Uterus (tissue), 2 donors: ENCODE measurements at regions not wholly inside any gene's neighbourhood (a gene's known extent, or its start where the extent isn't known, plus 50 kb on each side); places are given as distances from the start of the nearest gene placed in this dataset.

Source experiments
- POLR2A ChIP-seq, 2 donors: fragments of 450-650 bp; IDR thresholded peaks; one replicate each; pipeline ENCODE4 v1.6.1; 2016; ENCODE audit warnings: antibody characterized with exemption in 2 of 2, mild to moderate bottlenecking in 1 of 2, moderate library complexity in 1 of 2
- TF ChIP-seq, protein P1 (sequence below), 4 experiments: fragments of 200-600 bp in 2 of 4; fragments of 450-650 bp in 2 of 4; sonication (generic) in 2 of 4; IDR thresholded peaks; one replicate each; pipeline ENCODE4 v1.5.1; 2016 to 2019; ENCODE audit warnings: antibody characterized with exemption in 4 of 4, mild to moderate bottlenecking in 2 of 4, moderate library complexity in 1 of 4

DNA sequence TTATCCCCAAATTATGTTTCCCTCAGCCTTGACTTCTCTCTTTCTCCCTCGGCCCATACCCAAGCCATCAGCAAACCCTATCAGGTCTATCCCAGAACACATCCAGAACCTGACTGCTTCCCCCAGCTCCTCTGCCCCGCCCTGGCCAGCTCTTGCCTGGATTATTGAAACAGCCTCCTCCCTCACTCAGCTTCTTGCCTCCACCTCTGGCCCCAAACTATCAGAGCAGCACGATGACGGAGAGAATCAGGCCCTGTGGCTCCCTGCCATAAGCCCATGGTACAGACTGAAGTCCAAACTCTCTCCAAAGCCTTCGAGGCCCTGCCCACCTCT lies 105.3 kb upstream of the LINGO1 start:
- TF ChIP-seq, protein P1, sequence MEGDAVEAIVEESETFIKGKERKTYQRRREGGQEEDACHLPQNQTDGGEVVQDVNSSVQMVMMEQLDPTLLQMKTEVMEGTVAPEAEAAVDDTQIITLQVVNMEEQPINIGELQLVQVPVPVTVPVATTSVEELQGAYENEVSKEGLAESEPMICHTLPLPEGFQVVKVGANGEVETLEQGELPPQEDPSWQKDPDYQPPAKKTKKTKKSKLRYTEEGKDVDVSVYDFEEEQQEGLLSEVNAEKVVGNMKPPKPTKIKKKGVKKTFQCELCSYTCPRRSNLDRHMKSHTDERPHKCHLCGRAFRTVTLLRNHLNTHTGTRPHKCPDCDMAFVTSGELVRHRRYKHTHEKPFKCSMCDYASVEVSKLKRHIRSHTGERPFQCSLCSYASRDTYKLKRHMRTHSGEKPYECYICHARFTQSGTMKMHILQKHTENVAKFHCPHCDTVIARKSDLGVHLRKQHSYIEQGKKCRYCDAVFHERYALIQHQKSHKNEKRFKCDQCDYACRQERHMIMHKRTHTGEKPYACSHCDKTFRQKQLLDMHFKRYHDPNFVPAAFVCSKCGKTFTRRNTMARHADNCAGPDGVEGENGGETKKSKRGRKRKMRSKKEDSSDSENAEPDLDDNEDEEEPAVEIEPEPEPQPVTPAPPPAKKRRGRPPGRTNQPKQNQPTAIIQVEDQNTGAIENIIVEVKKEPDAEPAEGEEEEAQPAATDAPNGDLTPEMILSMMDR (IDR thresholded peaks at IDR 0.05), result no peak
- no peak for TF ChIP-seq POLR2A (IDR thresholded peaks at IDR 0.05)
